ENCODE measurements at regions not wholly inside any gene's neighbourhood (a gene's known extent, or its start where the extent isn't known, plus 50 kb on each side); places are given as distances from the start of the nearest gene placed in this dataset.
"Not testable (repeated sequence)": the region's sequence is repeated elsewhere in the genome, so short reads cannot be mapped to it uniquely, and the experiment has no call there.

- DNase-seq: no peak
Measured at GRCh38 chr2:49861821-49862220, 707.5 kb upstream of the FSHR start.

- no peak for DNase-seq
Measured at GRCh38 chr2:49860834-49861233, 706.5 kb upstream of the FSHR start.

GRCh38 chr2:49860170-49860569, 705.9 kb upstream of the FSHR start:
- no peak for DNase-seq

- no peak for DNase-seq
Measured at GRCh38 chr2:49858657-49859056, 704.3 kb upstream of the FSHR start.

- DNase-seq: no peak
Measured at GRCh38 chr2:49858113-49858490, 703.8 kb upstream of the FSHR start.

- DNase-seq: peak; percentile 36
Measured at GRCh38 chr2:49857371-49858112, 703.2 kb upstream of the FSHR start.

GRCh38 chr2:49845671-49846070, 691.4 kb upstream of the FSHR start:
- no peak for DNase-seq

- DNase-seq: no peak
Measured at GRCh38 chr2:49845021-49845420, 690.7 kb upstream of the FSHR start.

GRCh38 chr2:49844113-49844512, 689.8 kb upstream of the FSHR start:
- DNase-seq: not testable (repeated sequence)

- no peak for DNase-seq
Measured at GRCh38 chr2:49843314-49843713, 689.0 kb upstream of the FSHR start.

- DNase-seq: no peak
Measured at GRCh38 chr2:49840428-49840975, 686.2 kb upstream of the FSHR start.

- no peak for DNase-seq
Measured at GRCh38 chr2:49839818-49840217, 685.5 kb upstream of the FSHR start.

- DNase-seq: peak; percentile 6
Measured at GRCh38 chr2:49837561-49838293, 683.4 kb upstream of the FSHR start.

GRCh38 chr2:49836017-49836416, 681.7 kb upstream of the FSHR start:
- DNase-seq: no peak

- no peak for DNase-seq
Measured at GRCh38 chr2:49834433-49834832, 680.1 kb upstream of the FSHR start.

GRCh38 chr2:49832555-49832954, 678.2 kb upstream of the FSHR start:
- DNase-seq: no peak

GRCh38 chr2:49831698-49832367, 677.5 kb upstream of the FSHR start:
- no peak for DNase-seq

- no peak for DNase-seq
Measured at GRCh38 chr2:49830846-49831245, 676.5 kb upstream of the FSHR start.

- no peak for DNase-seq
Measured at GRCh38 chr2:49827366-49827765, 673.1 kb upstream of the FSHR start.

- DNase-seq: no peak
Measured at GRCh38 chr2:49813208-49813607, 658.9 kb upstream of the FSHR start.

GRCh38 chr2:49812730-49813129, 658.4 kb upstream of the FSHR start:
- no peak for DNase-seq

GRCh38 chr2:49811502-49811901, 657.2 kb upstream of the FSHR start:
- no peak for DNase-seq

- no peak for DNase-seq
Measured at GRCh38 chr2:49807689-49808088, 653.4 kb upstream of the FSHR start.

- DNase-seq: no peak
Measured at GRCh38 chr2:49804111-49804510, 649.8 kb upstream of the FSHR start.

Data from NCI-H146 (cell line).